ENCODE measurements at regions not wholly inside any gene's neighbourhood (a gene's known extent, or its start where the extent isn't known, plus 50 kb on each side); places are given as distances from the start of the nearest gene placed in this dataset.

GRCh38 chr2:125169764-125170146, 1144.7 kb downstream of the CNTNAP5 start:
- ChIA-PET POLR2A (ENCODE audit: unreplicated experiment) (no interaction called here), CTCF (no interaction called here)
- H3K4me1 ChIP-seq (replicated peaks; ENCODE audit: insufficient read depth), result no peaks in the 10 kb centered on the region
- no peak overlapping the region for H3K4me3 ChIP-seq
- no peak for TF ChIP-seq CTCF (conservative IDR thresholded peaks at IDR 0.05)
- no peaks in the 10 kb centered on the region for H3K9me3 ChIP-seq (ENCODE audit: insufficient read depth, low read depth)
- no peaks in the 10 kb centered on the region for H3K79me2 ChIP-seq (ENCODE audit: low read depth)
- H3K9me2 ChIP-seq (ENCODE audit: insufficient read depth), result no peaks in the 10 kb centered on the region
- intact Hi-C loops (cut with micrococcal nuclease; ENCODE audit: unreplicated experiment), result no loop called here
- H3K27me3 ChIP-seq (ENCODE audit: insufficient read depth, low read depth), result no peaks in the 10 kb centered on the region
- H3K4me2 ChIP-seq, result no peak overlapping the region
- DNase-seq, result no peak
- no peaks in the 10 kb centered on the region for H3K36me3 ChIP-seq (ENCODE audit: low read depth)
- no peaks in the 10 kb centered on the region for H4K20me1 ChIP-seq (ENCODE audit: insufficient read depth)
- no peak overlapping the region for H3K27ac ChIP-seq
- BruUV-seq (replicated peaks), result no TSS peak
- no peak overlapping the region for H2AFZ ChIP-seq
- H3F3A ChIP-seq (ENCODE audit: insufficient read depth, low read depth), result no peaks in the 10 kb centered on the region

GRCh38 chr2:125172181-125172580, 1147.1 kb downstream of the CNTNAP5 start:
- ChIA-PET POLR2A (ENCODE audit: unreplicated experiment) (no interaction called here), CTCF (no interaction called here)
- no peak overlapping the region for H3K4me3 ChIP-seq
- H3F3A ChIP-seq (ENCODE audit: insufficient read depth, low read depth), result no peaks in the 10 kb centered on the region
- H3K79me2 ChIP-seq (ENCODE audit: low read depth), result no peaks in the 10 kb centered on the region
- DNase-seq, result no peak
- no peak overlapping the region for H2AFZ ChIP-seq
- no peaks in the 10 kb centered on the region for H3K27me3 ChIP-seq (ENCODE audit: insufficient read depth, low read depth)
- no peaks in the 10 kb centered on the region for H3K9me3 ChIP-seq (ENCODE audit: insufficient read depth, low read depth)
- intact Hi-C loops (cut with micrococcal nuclease; ENCODE audit: unreplicated experiment), result no loop called here
- H4K20me1 ChIP-seq (ENCODE audit: insufficient read depth), result no peaks in the 10 kb centered on the region
- no peaks in the 10 kb centered on the region for H3K36me3 ChIP-seq (ENCODE audit: low read depth)
- H3K9me2 ChIP-seq (ENCODE audit: insufficient read depth), result no peaks in the 10 kb centered on the region
- no TSS peak for BruUV-seq (replicated peaks)
- no peak overlapping the region for H3K4me2 ChIP-seq
- no peaks in the 10 kb centered on the region for H3K4me1 ChIP-seq (replicated peaks; ENCODE audit: insufficient read depth)
- no peak overlapping the region for H3K27ac ChIP-seq
- TF ChIP-seq CTCF (conservative IDR thresholded peaks at IDR 0.05) (no peak), EZH2 (IDR thresholded peaks at IDR 0.05; ENCODE audit: low read depth) (no peak)

- Histone ChIP-seq H3K9me2 (ENCODE audit: insufficient read depth) (no peaks in the 10 kb centered on the region), H2AFZ (no peak overlapping the region), H3F3A (ENCODE audit: insufficient read depth, low read depth) (no peaks in the 10 kb centered on the region), H3K79me2 (ENCODE audit: low read depth) (no peaks in the 10 kb centered on the region), H3K4me1 (replicated peaks; ENCODE audit: insufficient read depth) (no peaks in the 10 kb centered on the region), H3K4me3 (no peak overlapping the region), H4K20me1 (ENCODE audit: insufficient read depth) (no peaks in the 10 kb centered on the region), H3K4me2 (no peak overlapping the region), H3K36me3 (ENCODE audit: low read depth) (no peaks in the 10 kb centered on the region), H3K9me3 (ENCODE audit: insufficient read depth, low read depth) (no peaks in the 10 kb centered on the region), H3K27ac (no peak overlapping the region), H3K27me3 (ENCODE audit: insufficient read depth, low read depth) (no peaks in the 10 kb centered on the region)
- ChIA-PET CTCF (no interaction called here), POLR2A (ENCODE audit: unreplicated experiment) (interaction anchor here (0.6 kb wide), 1 partner anchor 583 kb away, joined by 4 read pairs; no protein-coding TSS in a partner anchor)
- no TSS peak for BruUV-seq (replicated peaks)
- intact Hi-C loops (cut with micrococcal nuclease; ENCODE audit: unreplicated experiment), result no loop called here
- no peak for TF ChIP-seq CTCF (conservative IDR thresholded peaks at IDR 0.05)
- TF ChIP-seq EZH2 (IDR thresholded peaks at IDR 0.05; ENCODE audit: low read depth), result no peak
- no peak for DNase-seq
Measured at GRCh38 chr2:125175415-125175814, 1150.3 kb downstream of the CNTNAP5 start.

Measured in PC-9 (cell line).